ENCODE measurements at regions not wholly inside any gene's neighbourhood (a gene's known extent, or its start where the extent isn't known, plus 50 kb on each side); places are given as distances from the start of the nearest gene placed in this dataset.
"Not testable (repeated sequence)": the region's sequence is repeated elsewhere in the genome, so short reads cannot be mapped to it uniquely, and the experiment has no call there.

DNA sequence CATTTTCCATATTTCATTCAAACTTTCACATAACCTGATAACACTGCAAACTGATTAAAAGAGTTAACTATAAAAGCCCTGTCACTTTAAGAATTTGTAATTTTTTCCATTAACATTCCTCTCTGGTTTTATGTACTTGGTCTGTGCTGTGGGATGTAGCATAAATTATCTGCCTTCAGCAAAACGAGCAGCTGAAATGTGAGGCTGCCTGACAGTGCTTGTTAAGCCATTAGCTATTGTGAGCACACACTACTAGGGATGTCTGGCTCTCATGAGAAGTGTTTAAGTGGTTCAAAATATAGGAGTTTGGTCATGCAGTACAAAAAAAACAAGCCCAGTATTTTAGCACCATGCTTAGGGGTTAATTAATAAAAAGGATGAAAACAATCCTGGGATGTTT lies 63.0 kb downstream of the HOXA1 start:
- no peaks in the 10 kb centered on the region for H3K9me3 ChIP-seq (ENCODE audit: control insufficient read depth, low read length)
- H3K4me3 ChIP-seq (ENCODE audit: extremely low read depth, insufficient read depth, low read length, poor library complexity, severe bottlenecking) = no peak overlapping the region
- no peaks in the 10 kb centered on the region for H3K36me3 ChIP-seq (ENCODE audit: control insufficient read depth, insufficient read depth, low read length)
- WGBS, 2 experiments (ENCODE audit: insufficient coverage in 2 of 2) = 50% methylated on average over 1 of the region's 1 CpG; no CpG with 5 or more reads in 1 of the 2 experiments
- no peaks in the 10 kb centered on the region for H3K4me1 ChIP-seq (ENCODE audit: control insufficient read depth, insufficient read depth, low read length, poor library complexity, severe bottlenecking)
- no peak overlapping the region for H3K27ac ChIP-seq (ENCODE audit: low read depth, low read length, severe bottlenecking)

GRCh38 chr7:27031289-27032172 lies 64.3 kb downstream of the HOXA1 start:
- Histone ChIP-seq H3K36me3 (ENCODE audit: control insufficient read depth, insufficient read depth, low read length) (no peaks in the 10 kb centered on the region), H3K4me3 (ENCODE audit: extremely low read depth, insufficient read depth, low read length, poor library complexity, severe bottlenecking) (no peak overlapping the region), H3K9me3 (ENCODE audit: control insufficient read depth, low read length) (no peaks in the 10 kb centered on the region), H3K27ac (ENCODE audit: low read depth, low read length, severe bottlenecking) (no peak overlapping the region), H3K4me1 (ENCODE audit: control insufficient read depth, insufficient read depth, low read length, poor library complexity, severe bottlenecking) (no peaks in the 10 kb centered on the region)
- WGBS, 2 experiments (ENCODE audit: insufficient coverage in 2 of 2) = 89 to 100% methylated on average over 1 of the region's 8 CpGs

- 51 to 53% methylated on average over 4 to 5 of the region's 7 CpGs for WGBS, 2 experiments (ENCODE audit: insufficient coverage in 2 of 2)
- Histone ChIP-seq H3K27ac (ENCODE audit: low read depth, low read length, severe bottlenecking) (no peak overlapping the region), H3K4me3 (ENCODE audit: extremely low read depth, insufficient read depth, low read length, poor library complexity, severe bottlenecking) (no peak overlapping the region), H3K4me1 (ENCODE audit: control insufficient read depth, insufficient read depth, low read length, poor library complexity, severe bottlenecking) (no peaks in the 10 kb centered on the region), H3K9me3 (ENCODE audit: control insufficient read depth, low read length) (no peaks in the 10 kb centered on the region), H3K36me3 (ENCODE audit: control insufficient read depth, insufficient read depth, low read length) (no peaks in the 10 kb centered on the region)
Measured at GRCh38 chr7:27030393-27031050, 65.3 kb downstream of the HOXA1 start.

DNA sequence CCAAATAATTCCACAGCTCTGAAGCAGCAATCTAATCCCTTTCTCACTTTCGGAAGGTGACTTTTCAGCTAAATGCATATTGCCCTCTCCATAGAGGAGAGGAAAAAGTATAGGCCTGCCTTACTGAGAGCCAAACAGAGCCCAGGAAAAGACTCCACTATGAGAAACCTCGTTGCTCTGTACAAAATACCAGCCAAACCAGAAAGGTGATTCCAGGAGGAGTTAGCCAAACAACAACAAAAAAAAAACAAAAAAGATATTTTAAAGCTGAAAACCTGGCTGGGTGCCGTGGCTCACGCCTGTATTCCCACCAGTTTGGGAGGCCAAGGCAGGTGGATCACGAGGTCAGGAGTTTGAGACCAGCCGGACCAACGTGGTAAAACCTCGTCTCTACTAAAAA lies 70.5 kb downstream of the HOXA1 start:
- Histone ChIP-seq H3K9me3 (ENCODE audit: control insufficient read depth, low read length) (no peaks in the 10 kb centered on the region), H3K27ac (ENCODE audit: low read depth, low read length, severe bottlenecking) (no peak overlapping the region), H3K4me1 (ENCODE audit: control insufficient read depth, insufficient read depth, low read length, poor library complexity, severe bottlenecking) (no peaks in the 10 kb centered on the region), H3K36me3 (ENCODE audit: control insufficient read depth, insufficient read depth, low read length) (no peaks in the 10 kb centered on the region), H3K4me3 (ENCODE audit: extremely low read depth, insufficient read depth, low read length, poor library complexity, severe bottlenecking) (no peak overlapping the region)
- 89 to 96% methylated on average over 3 of the region's 8 CpGs for WGBS, 2 experiments (ENCODE audit: insufficient coverage in 2 of 2)

DNA sequence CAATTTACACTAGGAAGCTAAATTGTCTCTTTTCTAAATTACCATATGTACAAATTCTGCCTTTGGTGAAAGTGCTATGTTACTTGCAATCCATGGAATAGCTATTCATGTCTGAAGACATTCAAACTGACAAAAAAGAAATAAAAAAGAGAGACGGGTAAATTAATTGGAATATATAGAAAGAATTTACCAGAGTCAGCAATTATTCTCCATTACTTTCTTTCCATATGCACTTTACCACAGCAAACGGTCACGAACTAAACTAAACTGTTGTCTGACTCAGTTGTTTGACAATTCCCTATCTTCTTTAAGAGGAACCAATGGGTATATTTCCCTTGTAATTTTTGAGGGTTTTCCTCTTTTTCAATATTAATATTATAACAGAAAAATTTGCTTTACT lies 85.7 kb downstream of the HOXA1 start:
- Histone ChIP-seq H3K4me1 (ENCODE audit: control insufficient read depth, insufficient read depth, low read length, poor library complexity, severe bottlenecking) (no peaks in the 10 kb centered on the region), H3K9me3 (ENCODE audit: control insufficient read depth, low read length) (peaks cover 5% of the 10 kb centered on the region), H3K27ac (ENCODE audit: low read depth, low read length, severe bottlenecking) (no peak overlapping the region), H3K4me3 (ENCODE audit: extremely low read depth, insufficient read depth, low read length, poor library complexity, severe bottlenecking) (no peak overlapping the region), H3K36me3 (ENCODE audit: control insufficient read depth, insufficient read depth, low read length) (no peaks in the 10 kb centered on the region)
- no CpG with 5 or more reads among the region's 3 CpGs for WGBS, 2 experiments (ENCODE audit: insufficient coverage in 2 of 2)

- no peaks in the 10 kb centered on the region for H3K36me3 ChIP-seq (ENCODE audit: control insufficient read depth, insufficient read depth, low read length)
- no peak overlapping the region for H3K4me3 ChIP-seq (ENCODE audit: extremely low read depth, insufficient read depth, low read length, poor library complexity, severe bottlenecking)
- H3K4me1 ChIP-seq (ENCODE audit: control insufficient read depth, insufficient read depth, low read length, poor library complexity, severe bottlenecking) = no peaks in the 10 kb centered on the region
- no peaks in the 10 kb centered on the region for H3K9me3 ChIP-seq (ENCODE audit: control insufficient read depth, low read length)
- 85 to 93% methylated on average over 3 to 6 of the region's 6 CpGs for WGBS, 2 experiments (ENCODE audit: insufficient coverage in 2 of 2)
- H3K27ac ChIP-seq (ENCODE audit: low read depth, low read length, severe bottlenecking) = no peak overlapping the region
Measured at GRCh38 chr7:27000496-27000895, 95.3 kb downstream of the HOXA1 start.

- H3K36me3 ChIP-seq (ENCODE audit: control insufficient read depth, insufficient read depth, low read length); H3K4me3 ChIP-seq (ENCODE audit: extremely low read depth, insufficient read depth, low read length, poor library complexity, severe bottlenecking); H3K4me1 ChIP-seq (ENCODE audit: control insufficient read depth, insufficient read depth, low read length, poor library complexity, severe bottlenecking); H3K27ac ChIP-seq (ENCODE audit: low read depth, low read length, severe bottlenecking); H3K9me3 ChIP-seq (ENCODE audit: control insufficient read depth, low read length): not testable (repeated sequence)
- 80 to 100% methylated on average over 1 to 2 of the region's 3 CpGs for WGBS, 2 experiments (ENCODE audit: insufficient coverage in 2 of 2)
Measured at GRCh38 chr7:26998284-26998683, 97.5 kb downstream of the HOXA1 start.

GRCh38 chr7:26995666-26996065 lies 100.1 kb downstream of the HOXA1 start:
- 11% methylated on average over 1 of the region's 1 CpG; no CpG with 5 or more reads in 1 of the 2 experiments for WGBS, 2 experiments (ENCODE audit: insufficient coverage in 2 of 2)
- no peak overlapping the region for H3K27ac ChIP-seq (ENCODE audit: low read depth, low read length, severe bottlenecking)
- no peaks in the 10 kb centered on the region for H3K9me3 ChIP-seq (ENCODE audit: control insufficient read depth, low read length)
- no peaks in the 10 kb centered on the region for H3K4me1 ChIP-seq (ENCODE audit: control insufficient read depth, insufficient read depth, low read length, poor library complexity, severe bottlenecking)
- H3K36me3 ChIP-seq (ENCODE audit: control insufficient read depth, insufficient read depth, low read length) = no peaks in the 10 kb centered on the region
- H3K4me3 ChIP-seq (ENCODE audit: extremely low read depth, insufficient read depth, low read length, poor library complexity, severe bottlenecking) = no peak overlapping the region

- Histone ChIP-seq H3K27ac (ENCODE audit: low read depth, low read length, severe bottlenecking) (no peak overlapping the region), H3K9me3 (ENCODE audit: control insufficient read depth, low read length) (no peaks in the 10 kb centered on the region), H3K36me3 (ENCODE audit: control insufficient read depth, insufficient read depth, low read length) (no peaks in the 10 kb centered on the region), H3K4me1 (ENCODE audit: control insufficient read depth, insufficient read depth, low read length, poor library complexity, severe bottlenecking) (no peaks in the 10 kb centered on the region), H3K4me3 (ENCODE audit: extremely low read depth, insufficient read depth, low read length, poor library complexity, severe bottlenecking) (no peak overlapping the region)
- WGBS, 2 experiments (ENCODE audit: insufficient coverage in 2 of 2) = 71% methylated on average over 3 of the region's 3 CpGs
Measured at GRCh38 chr7:26993816-26994810, 101.7 kb downstream of the HOXA1 start.

GRCh38 chr7:26992670-26993069 lies 103.1 kb downstream of the HOXA1 start:
- Histone ChIP-seq H3K27ac (ENCODE audit: low read depth, low read length, severe bottlenecking) (no peak overlapping the region), H3K9me3 (ENCODE audit: control insufficient read depth, low read length) (no peaks in the 10 kb centered on the region), H3K36me3 (ENCODE audit: control insufficient read depth, insufficient read depth, low read length) (no peaks in the 10 kb centered on the region), H3K4me1 (ENCODE audit: control insufficient read depth, insufficient read depth, low read length, poor library complexity, severe bottlenecking) (no peaks in the 10 kb centered on the region), H3K4me3 (ENCODE audit: extremely low read depth, insufficient read depth, low read length, poor library complexity, severe bottlenecking) (no peak overlapping the region)
- WGBS, 2 experiments (ENCODE audit: insufficient coverage in 2 of 2) = 90 to 92% methylated on average over 5 to 7 of the region's 7 CpGs

Data from mesodermal cell (in vitro differentiated cells).